ENCODE measurements at regions not wholly inside any gene's neighbourhood (a gene's known extent, or its start where the extent isn't known, plus 50 kb on each side); places are given as distances from the start of the nearest gene placed in this dataset.
"Not testable (repeated sequence)": the region's sequence is repeated elsewhere in the genome, so short reads cannot be mapped to it uniquely, and the experiment has no call there.

GRCh38 chrX:81857192-81857591 lies 655.3 kb downstream of the SH3BGRL start:
- no peak for DNase-seq

GRCh38 chrX:81866873-81867272 lies 665.0 kb downstream of the SH3BGRL start:
- DNase-seq = no peak

- DNase-seq = no peak
These were observed 667.1 kb downstream of the SH3BGRL start for GRCh38 chrX:81868979-81869378.

GRCh38 chrX:81874807-81875206 lies 672.9 kb downstream of the SH3BGRL start:
- DNase-seq = no peak

- DNase-seq = no peak
These were observed 673.9 kb downstream of the SH3BGRL start for GRCh38 chrX:81875800-81876199.

GRCh38 chrX:81876437-81876836 lies 674.5 kb downstream of the SH3BGRL start:
- no peak for DNase-seq

GRCh38 chrX:81890521-81890920 lies 688.6 kb downstream of the SH3BGRL start:
- no peak for DNase-seq

- DNase-seq = no peak
These were observed 698.6 kb downstream of the SH3BGRL start for GRCh38 chrX:81900522-81900921.

GRCh38 chrX:81925812-81926211 lies 723.9 kb downstream of the SH3BGRL start:
- DNase-seq = no peak

- not testable (repeated sequence) for DNase-seq
These were observed 744.0 kb downstream of the SH3BGRL start for GRCh38 chrX:81945911-81946310.

- DNase-seq = no peak
These were observed 755.4 kb downstream of the SH3BGRL start for GRCh38 chrX:81957318-81957717.

GRCh38 chrX:81957900-81958545 lies 756.1 kb downstream of the SH3BGRL start:
- DNase-seq = no peak

GRCh38 chrX:81959964-81960363 lies 758.1 kb downstream of the SH3BGRL start:
- DNase-seq = no peak

- DNase-seq = not testable (repeated sequence)
These were observed 772.5 kb downstream of the SH3BGRL start for GRCh38 chrX:81974413-81974812.

GRCh38 chrX:81979806-81980515 lies 778.1 kb downstream of the SH3BGRL start:
- DNase-seq = no peak

- DNase-seq = not testable (repeated sequence)
These were observed 785.3 kb downstream of the SH3BGRL start for GRCh38 chrX:81987217-81987616.

GRCh38 chrX:81996166-81996565 lies 794.3 kb downstream of the SH3BGRL start:
- no peak for DNase-seq

- no peak for DNase-seq
These were observed 827.8 kb downstream of the SH3BGRL start for GRCh38 chrX:82029571-82030218.

- DNase-seq = no peak
These were observed 829.3 kb downstream of the SH3BGRL start for GRCh38 chrX:82031250-82031649.

- DNase-seq = no peak
These were observed 836.9 kb downstream of the SH3BGRL start for GRCh38 chrX:82038793-82039192.

- no peak for DNase-seq
These were observed 839.1 kb downstream of the SH3BGRL start for GRCh38 chrX:82041034-82041433.

GRCh38 chrX:82058728-82059127 lies 856.8 kb downstream of the SH3BGRL start:
- no peak for DNase-seq

- DNase-seq = no peak
These were observed 869.0 kb downstream of the SH3BGRL start for GRCh38 chrX:82070948-82071347.

- no peak for DNase-seq
These were observed 879.1 kb downstream of the SH3BGRL start for GRCh38 chrX:82081027-82081426.

Measured in stimulated activated CD4-positive, alpha-beta T cell treated with anti-CD3 and anti-CD28 coated beads, Interleukin-4, amount 100 ng/mL, for 24 hours (primary cell).